H9 (cell line): ENCODE measurements at regions not wholly inside any gene's neighbourhood (a gene's known extent, or its start where the extent isn't known, plus 50 kb on each side); places are given as distances from the start of the nearest gene placed in this dataset.

Experiments
- DNase-seq: peaks from one replicate; pipeline ENCODE4 v3.0.0-alpha.2; 2017
- H2AFZ ChIP-seq: one replicate; pipeline ENCODE4 v1.6.1; 2013; ENCODE audit warnings: mild to moderate bottlenecking, low read length, control low read depth, moderate library complexity
- H2AK5ac ChIP-seq: 2 replicates; pipeline ENCODE4 v1.6.1; 2013; ENCODE audit warnings: low read length, control low read depth, mixed read lengths; ENCODE audit not compliant: insufficient read length
- H2BK120ac ChIP-seq: one replicate; pipeline ENCODE4 v1.6.1; 2013; ENCODE audit warnings: low read depth, mild to moderate bottlenecking, low read length, control low read depth, inconsistent platforms; ENCODE audit not compliant: poor library complexity, severe bottlenecking
- H2BK12ac ChIP-seq: 2 replicates; pipeline ENCODE4 v1.6.1; 2013; ENCODE audit warnings: low read length, control low read depth, mixed read lengths, low read depth; ENCODE audit not compliant: insufficient read length
- H2BK15ac ChIP-seq: 2 replicates; pipeline ENCODE4 v1.6.1; 2013; ENCODE audit warnings: low read depth, low read length, control low read depth
- H2BK20ac ChIP-seq: one replicate; pipeline ENCODE4 v1.6.1; 2013; ENCODE audit warnings: low read depth, mild to moderate bottlenecking, low read length, control low read depth, inconsistent platforms; ENCODE audit not compliant: poor library complexity, severe bottlenecking
- H2BK5ac ChIP-seq: 2 replicates; pipeline ENCODE4 v1.6.1; 2013; ENCODE audit warnings: low read length, control low read depth, mixed read lengths; ENCODE audit not compliant: insufficient read length
- H3K14ac ChIP-seq: 2 replicates; pipeline ENCODE4 v1.6.1; 2013; ENCODE audit warnings: low read length, control low read depth; ENCODE audit not compliant: insufficient read depth
- H3K18ac ChIP-seq: 2 replicates; pipeline ENCODE4 v1.6.1; 2013; ENCODE audit warnings: low read depth, mild to moderate bottlenecking, mixed read lengths, low read length, control low read depth; ENCODE audit not compliant: insufficient read length
- H3K23ac ChIP-seq: 2 replicates; pipeline ENCODE4 v1.6.1; 2013; ENCODE audit warnings: low read length, control low read depth, mixed read lengths, low read depth; ENCODE audit not compliant: insufficient read length
- H3K23me2 ChIP-seq: 2 replicates; pipeline ENCODE4 v1.6.1; 2013; ENCODE audit warnings: low read depth, mild to moderate bottlenecking, mixed read lengths, low read length, control low read depth; ENCODE audit not compliant: insufficient read length, poor library complexity, severe bottlenecking
- H3K27ac ChIP-seq: 2 replicates; pipeline ENCODE4 v1.5.1; 2013; ENCODE audit warnings: low read length, control low read depth, mixed read lengths, low read depth; ENCODE audit not compliant: insufficient read length
- H3K27me3 ChIP-seq: 2 replicates; pipeline ENCODE4 v1.6.1; 2013; ENCODE audit warnings: low read length, control low read depth, inconsistent platforms; ENCODE audit not compliant: insufficient read depth
- H3K4ac ChIP-seq: 2 replicates; pipeline ENCODE4 v1.6.1; 2013; ENCODE audit warnings: low read depth, mild to moderate bottlenecking, control low read depth, inconsistent platforms, low read length, moderate library complexity
- H3K4me1 ChIP-seq: 2 replicates; pipeline ENCODE4 v1.6.1; 2013; ENCODE audit warnings: low read length, control low read depth, inconsistent platforms; ENCODE audit not compliant: insufficient read depth
- H3K4me2 ChIP-seq: 2 replicates; pipeline ENCODE4 v1.6.1; 2013; ENCODE audit warnings: low read length, control low read depth, mixed read lengths; ENCODE audit not compliant: insufficient read length, insufficient read depth
- H3K56ac ChIP-seq: 2 replicates; pipeline ENCODE4 v1.6.1; 2013; ENCODE audit warnings: low read depth, mild to moderate bottlenecking, mixed read lengths, low read length, control low read depth; ENCODE audit not compliant: insufficient read length
- H3K79me1 ChIP-seq: 2 replicates; pipeline ENCODE4 v1.6.1; 2013; ENCODE audit warnings: low read depth, mild to moderate bottlenecking, moderate library complexity, low read length, control low read depth, inconsistent platforms; ENCODE audit not compliant: insufficient read depth, poor library complexity, severe bottlenecking
- H3K79me2 ChIP-seq: 2 replicates; pipeline ENCODE4 v1.6.1; 2013; ENCODE audit warnings: low read length, control low read depth, inconsistent platforms; ENCODE audit not compliant: insufficient read depth
- H3K9ac ChIP-seq: 2 replicates; pipeline ENCODE4 v1.6.1; 2013; ENCODE audit warnings: low read length, control low read depth, mixed read lengths; ENCODE audit not compliant: insufficient read length; ENCODE audit errors: extremely low read depth
- H3K9me3 ChIP-seq: one replicate; pipeline ENCODE4 v1.6.1; 2013; ENCODE audit warnings: low read depth, low read length, inconsistent platforms; ENCODE audit not compliant: control insufficient read depth
- H3T11ph ChIP-seq: one replicate; pipeline ENCODE4 v1.6.1; 2013; ENCODE audit warnings: mild to moderate bottlenecking, low read length, control low read depth, inconsistent platforms
- H4K20me1 ChIP-seq: one replicate; pipeline ENCODE4 v1.6.1; 2013; ENCODE audit not compliant: control insufficient read depth, insufficient read length, insufficient read depth
- H4K5ac ChIP-seq: 2 replicates; pipeline ENCODE4 v1.6.1; 2013; ENCODE audit warnings: low read depth, mild to moderate bottlenecking, mixed read lengths, low read length, control low read depth; ENCODE audit not compliant: insufficient read length
- H4K8ac ChIP-seq: replicated peaks from 2 replicates; pipeline ENCODE4 v1.6.1; 2013; ENCODE audit warnings: low read length, control low read depth, mixed read lengths, low read depth; ENCODE audit not compliant: insufficient read length
- H4K91ac ChIP-seq: 2 replicates; pipeline ENCODE4 v1.6.1; 2013; ENCODE audit warnings: low read depth, mild to moderate bottlenecking, moderate library complexity, mixed read lengths, low read length, control low read depth; ENCODE audit not compliant: insufficient read length
- H3K27ac Mint-ChIP-seq, 3 experiments: 2 replicates in 2 of 3; 3 replicates in 1 of 3; pipeline ENCODE4 v1.8.0; 2020 to 2021; ENCODE audit warnings: mixed read lengths in 3 of 3, mild to moderate bottlenecking in 1 of 3, moderate library complexity in 1 of 3
- H3K27me3 Mint-ChIP-seq: 2 replicates; pipeline ENCODE4 v1.8.0; 2021; ENCODE audit warnings: low read depth, mild to moderate bottlenecking, moderate library complexity, mixed read lengths
- H3K36me3 Mint-ChIP-seq, 3 experiments: 2 replicates in 2 of 3; 3 replicates in 1 of 3; pipeline ENCODE4 v1.8.0; 2020 to 2021; ENCODE audit warnings: low read depth in 3 of 3, mixed read lengths in 3 of 3; ENCODE audit not compliant: insufficient read depth in 1 of 3
- H3K4me1 Mint-ChIP-seq, 2 experiments: 2 replicates each; pipeline ENCODE4 v1.8.0; 2020; ENCODE audit warnings: mixed read lengths in 2 of 2
- H3K4me3 Mint-ChIP-seq, 2 experiments: 2 replicates in 1 of 2; 3 replicates in 1 of 2; pipeline ENCODE4 v1.8.0; 2020 to 2021; ENCODE audit warnings: mild to moderate bottlenecking in 2 of 2, mixed read lengths in 2 of 2, moderate library complexity in 1 of 2
- H3K9me3 Mint-ChIP-seq, 2 experiments: 2 replicates in 1 of 2; 3 replicates in 1 of 2; pipeline ENCODE4 v1.8.0; 2020; ENCODE audit warnings: mild to moderate bottlenecking in 2 of 2, mixed read lengths in 2 of 2, moderate library complexity in 1 of 2
- CTCF ChIP-seq: fragments of 200-600 bp; sonication (generic); conservative IDR thresholded peaks from 3 replicates; pipeline ENCODE4 v1.8.0; 2021; ENCODE audit warnings: antibody characterized with exemption, mild to moderate bottlenecking
- WGBS: extraction: QIAGEN DNeasy Blood & Tissue Kit; methylation state at CpG from one replicate; pipeline ENCODE4 v1.1.7; 2013; ENCODE audit warnings: missing lambda C conversion rate, low lambda C conversion rate, mixed read lengths; ENCODE audit not compliant: insufficient read length; ENCODE audit errors: extremely low coverage; 5-methylcytosine and 5-hydroxymethylcytosine counted together

DNA sequence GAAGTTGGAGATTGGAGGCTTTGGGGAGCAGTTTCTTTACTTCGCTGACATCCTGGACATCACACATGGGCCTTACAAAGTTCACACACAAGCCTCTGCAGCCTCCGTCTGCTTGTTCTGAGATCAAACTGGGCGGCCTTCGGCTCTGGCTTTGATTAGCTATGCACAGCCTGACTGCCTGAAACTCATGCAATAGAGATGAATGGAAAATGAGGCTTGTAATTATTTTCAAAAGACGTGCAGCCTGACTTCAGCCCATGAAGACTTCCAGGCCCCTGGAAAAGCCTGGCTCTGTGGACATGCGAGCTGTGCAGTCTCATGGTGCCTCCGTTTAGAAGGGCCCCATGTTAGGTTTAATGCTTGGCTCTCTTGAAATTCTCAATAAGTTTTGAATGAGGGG is 480.5 kb upstream of the SULF2 start:
- Mint-ChIP-seq H3K4me1 (no peaks in the 10 kb centered on the region; a peak in 1 of 4 replicates), H3K36me3 (no peaks in the 10 kb centered on the region; a peak in 1 of 7 replicates), H3K9me3 (no peaks in the 10 kb centered on the region), H3K4me3 (no peak overlapping the region), H3K27ac (no peak overlapping the region), H3K27me3 (peaks cover 1% of the 10 kb centered on the region; the same call in 1 of the 2 replicates)
- H3K23ac ChIP-seq = no peak overlapping the region
- no peak overlapping the region for H3K18ac ChIP-seq
- TF ChIP-seq CTCF = no peak
- H4K5ac ChIP-seq = no peak overlapping the region
- no peak overlapping the region for H3K4me2 ChIP-seq
- no peak overlapping the region for H3K4ac ChIP-seq
- H2BK20ac ChIP-seq = no peak overlapping the region
- no peak overlapping the region for H4K91ac ChIP-seq
- H3K79me1 ChIP-seq = no peaks in the 10 kb centered on the region
- no peak overlapping the region for H2BK12ac ChIP-seq
- H3K27me3 ChIP-seq = no peaks in the 10 kb centered on the region
- H2AFZ ChIP-seq = no peak overlapping the region
- DNase-seq = no peak
- H2BK5ac ChIP-seq = no peak overlapping the region
- no peaks in the 10 kb centered on the region for H3K9me3 ChIP-seq
- H4K20me1 ChIP-seq = no peaks in the 10 kb centered on the region
- no peaks in the 10 kb centered on the region for H3K4me1 ChIP-seq
- no peak overlapping the region for H3T11ph ChIP-seq
- H2AK5ac ChIP-seq = no peak overlapping the region
- no peaks in the 10 kb centered on the region for H3K79me2 ChIP-seq
- no peak overlapping the region for H3K9ac ChIP-seq
- H2BK15ac ChIP-seq = no peak overlapping the region
- no CpG with 5 or more reads among the region's 7 CpGs for WGBS
- no peaks in the 10 kb centered on the region for H3K23me2 ChIP-seq
- no peak overlapping the region for H4K8ac ChIP-seq
- H3K56ac ChIP-seq = no peak overlapping the region
- no peak overlapping the region for H2BK120ac ChIP-seq
- no peak overlapping the region for H3K27ac ChIP-seq
- no peak overlapping the region for H3K14ac ChIP-seq
